ENCODE measurements at regions not wholly inside any gene's neighbourhood (a gene's known extent, or its start where the extent isn't known, plus 50 kb on each side); places are given as distances from the start of the nearest gene placed in this dataset.

- Histone ChIP-seq H3K27ac (ENCODE audit: low read depth, low read length) (no peak overlapping the region), H3K27me3 (ENCODE audit: control insufficient read depth, insufficient read depth, low read length) (no peaks in the 10 kb centered on the region), H3K36me3 (ENCODE audit: control insufficient read depth, insufficient read depth, low read length) (no peaks in the 10 kb centered on the region), H3K4me1 (ENCODE audit: control insufficient read depth, insufficient read depth, low read length) (peaks cover 2% of the 10 kb centered on the region), H3K9me3 (ENCODE audit: control insufficient read depth, insufficient read depth, low read length) (no peaks in the 10 kb centered on the region), H3K4me3 (ENCODE audit: low read depth, low read length) (no peak overlapping the region)
- DNase-seq (ENCODE audit: low read depth in 4 of 6, low spot score in 6 of 6): no peak
- no CpG with 5 or more reads among the region's 3 CpGs for WGBS (ENCODE audit: insufficient coverage)
Observed at GRCh38 chr12:25822281-25822680, 136.2 kb upstream of the RASSF8 start.

GRCh38 chr12:25824734-25825133 is 133.7 kb upstream of the RASSF8 start:
- no CpG with 5 or more reads among the region's 2 CpGs for WGBS (ENCODE audit: insufficient coverage)
- peak in 2 of 6 donors; percentile 30 to 51 for DNase-seq (ENCODE audit: low read depth in 4 of 6, low spot score in 6 of 6)
- peaks cover under 1% of the 10 kb centered on the region for H3K4me1 ChIP-seq (ENCODE audit: control insufficient read depth, insufficient read depth, low read length)
- no peaks in the 10 kb centered on the region for H3K9me3 ChIP-seq (ENCODE audit: control insufficient read depth, insufficient read depth, low read length)
- no peak overlapping the region for H3K4me3 ChIP-seq (ENCODE audit: low read depth, low read length)
- H3K36me3 ChIP-seq (ENCODE audit: control insufficient read depth, insufficient read depth, low read length): no peaks in the 10 kb centered on the region
- no peak overlapping the region for H3K27ac ChIP-seq (ENCODE audit: low read depth, low read length)
- no peaks in the 10 kb centered on the region for H3K27me3 ChIP-seq (ENCODE audit: control insufficient read depth, insufficient read depth, low read length)

GRCh38 chr12:25825446-25825845 is 133.0 kb upstream of the RASSF8 start:
- Histone ChIP-seq H3K36me3 (ENCODE audit: control insufficient read depth, insufficient read depth, low read length) (no peaks in the 10 kb centered on the region), H3K27me3 (ENCODE audit: control insufficient read depth, insufficient read depth, low read length) (no peaks in the 10 kb centered on the region), H3K9me3 (ENCODE audit: control insufficient read depth, insufficient read depth, low read length) (no peaks in the 10 kb centered on the region), H3K4me3 (ENCODE audit: low read depth, low read length) (no peak overlapping the region), H3K4me1 (ENCODE audit: control insufficient read depth, insufficient read depth, low read length) (no peaks in the 10 kb centered on the region), H3K27ac (ENCODE audit: low read depth, low read length) (no peak overlapping the region)
- 86% methylated on average over 3 of the region's 6 CpGs for WGBS (ENCODE audit: insufficient coverage)
- no peak for DNase-seq (ENCODE audit: low read depth in 4 of 6, low spot score in 6 of 6)

- WGBS (ENCODE audit: insufficient coverage): no CpG with 5 or more reads among the region's 1 CpG
Observed at GRCh38 chr12:25827141-25827540, 131.3 kb upstream of the RASSF8 start.

GRCh38 chr12:25827747-25828146 is 130.7 kb upstream of the RASSF8 start:
- Histone ChIP-seq H3K9me3 (ENCODE audit: control insufficient read depth, insufficient read depth, low read length) (no peaks in the 10 kb centered on the region), H3K36me3 (ENCODE audit: control insufficient read depth, insufficient read depth, low read length) (no peaks in the 10 kb centered on the region), H3K27ac (ENCODE audit: low read depth, low read length) (no peak overlapping the region), H3K27me3 (ENCODE audit: control insufficient read depth, insufficient read depth, low read length) (no peaks in the 10 kb centered on the region), H3K4me3 (ENCODE audit: low read depth, low read length) (no peak overlapping the region), H3K4me1 (ENCODE audit: control insufficient read depth, insufficient read depth, low read length) (no peaks in the 10 kb centered on the region)
- no CpG with 5 or more reads among the region's 3 CpGs for WGBS (ENCODE audit: insufficient coverage)
- DNase-seq (ENCODE audit: low read depth in 4 of 6, low spot score in 6 of 6): no peak

More at GRCh38 chr12:25827141-25827540, 131.3 kb upstream of the RASSF8 start:
- H3K36me3 ChIP-seq (ENCODE audit: control insufficient read depth, insufficient read depth, low read length): no peaks in the 10 kb centered on the region
- H3K4me3 ChIP-seq (ENCODE audit: low read depth, low read length): no peak overlapping the region
- H3K27me3 ChIP-seq (ENCODE audit: control insufficient read depth, insufficient read depth, low read length): no peaks in the 10 kb centered on the region
- no peak for DNase-seq (ENCODE audit: low read depth in 4 of 6, low spot score in 6 of 6)
- no peak overlapping the region for H3K27ac ChIP-seq (ENCODE audit: low read depth, low read length)
- no peaks in the 10 kb centered on the region for H3K9me3 ChIP-seq (ENCODE audit: control insufficient read depth, insufficient read depth, low read length)
- no peaks in the 10 kb centered on the region for H3K4me1 ChIP-seq (ENCODE audit: control insufficient read depth, insufficient read depth, low read length)

GRCh38 chr12:25828188-25828587 is 130.3 kb upstream of the RASSF8 start:
- Histone ChIP-seq H3K4me1 (ENCODE audit: control insufficient read depth, insufficient read depth, low read length) (no peaks in the 10 kb centered on the region), H3K4me3 (ENCODE audit: low read depth, low read length) (no peak overlapping the region), H3K36me3 (ENCODE audit: control insufficient read depth, insufficient read depth, low read length) (no peaks in the 10 kb centered on the region), H3K27ac (ENCODE audit: low read depth, low read length) (no peak overlapping the region), H3K27me3 (ENCODE audit: control insufficient read depth, insufficient read depth, low read length) (no peaks in the 10 kb centered on the region), H3K9me3 (ENCODE audit: control insufficient read depth, insufficient read depth, low read length) (no peaks in the 10 kb centered on the region)
- 72% methylated on average over 4 of the region's 4 CpGs for WGBS (ENCODE audit: insufficient coverage)
- no peak for DNase-seq (ENCODE audit: low read depth in 4 of 6, low spot score in 6 of 6)

GRCh38 chr12:25829192-25829591 is 129.3 kb upstream of the RASSF8 start:
- no CpG with 5 or more reads among the region's 3 CpGs for WGBS (ENCODE audit: insufficient coverage)
- H3K27me3 ChIP-seq (ENCODE audit: control insufficient read depth, insufficient read depth, low read length): no peaks in the 10 kb centered on the region
- H3K27ac ChIP-seq (ENCODE audit: low read depth, low read length): no peak overlapping the region
- no peaks in the 10 kb centered on the region for H3K9me3 ChIP-seq (ENCODE audit: control insufficient read depth, insufficient read depth, low read length)
- no peak overlapping the region for H3K4me3 ChIP-seq (ENCODE audit: low read depth, low read length)
- no peaks in the 10 kb centered on the region for H3K36me3 ChIP-seq (ENCODE audit: control insufficient read depth, insufficient read depth, low read length)
- DNase-seq (ENCODE audit: low read depth in 4 of 6, low spot score in 6 of 6): no peak
- no peaks in the 10 kb centered on the region for H3K4me1 ChIP-seq (ENCODE audit: control insufficient read depth, insufficient read depth, low read length)

GRCh38 chr12:25830456-25830855 is 128.0 kb upstream of the RASSF8 start:
- no CpG with 5 or more reads among the region's 7 CpGs for WGBS (ENCODE audit: insufficient coverage)
- H3K36me3 ChIP-seq (ENCODE audit: control insufficient read depth, insufficient read depth, low read length): no peaks in the 10 kb centered on the region
- H3K27ac ChIP-seq (ENCODE audit: low read depth, low read length): no peak overlapping the region
- DNase-seq (ENCODE audit: low read depth in 4 of 6, low spot score in 6 of 6): no peak
- no peaks in the 10 kb centered on the region for H3K4me1 ChIP-seq (ENCODE audit: control insufficient read depth, insufficient read depth, low read length)
- H3K4me3 ChIP-seq (ENCODE audit: low read depth, low read length): no peak overlapping the region
- H3K27me3 ChIP-seq (ENCODE audit: control insufficient read depth, insufficient read depth, low read length): no peaks in the 10 kb centered on the region
- no peaks in the 10 kb centered on the region for H3K9me3 ChIP-seq (ENCODE audit: control insufficient read depth, insufficient read depth, low read length)

GRCh38 chr12:25833657-25834056 is 124.8 kb upstream of the RASSF8 start:
- no CpG with 5 or more reads among the region's 2 CpGs for WGBS (ENCODE audit: insufficient coverage)
- H3K9me3 ChIP-seq (ENCODE audit: control insufficient read depth, insufficient read depth, low read length): no peaks in the 10 kb centered on the region

GRCh38 chr12:25835385-25835784 is 123.1 kb upstream of the RASSF8 start:
- Histone ChIP-seq H3K27me3 (ENCODE audit: control insufficient read depth, insufficient read depth, low read length) (no peaks in the 10 kb centered on the region), H3K27ac (ENCODE audit: low read depth, low read length) (no peak overlapping the region), H3K9me3 (ENCODE audit: control insufficient read depth, insufficient read depth, low read length) (no peaks in the 10 kb centered on the region), H3K4me1 (ENCODE audit: control insufficient read depth, insufficient read depth, low read length) (no peaks in the 10 kb centered on the region), H3K36me3 (ENCODE audit: control insufficient read depth, insufficient read depth, low read length) (no peaks in the 10 kb centered on the region), H3K4me3 (ENCODE audit: low read depth, low read length) (no peak overlapping the region)
- DNase-seq (ENCODE audit: low read depth in 4 of 6, low spot score in 6 of 6): no peak
- WGBS (ENCODE audit: insufficient coverage): no CpG with 5 or more reads among the region's 1 CpG

More at GRCh38 chr12:25833657-25834056, 124.8 kb upstream of the RASSF8 start:
- Histone ChIP-seq H3K27me3 (ENCODE audit: control insufficient read depth, insufficient read depth, low read length) (no peaks in the 10 kb centered on the region), H3K27ac (ENCODE audit: low read depth, low read length) (no peak overlapping the region), H3K4me3 (ENCODE audit: low read depth, low read length) (no peak overlapping the region), H3K36me3 (ENCODE audit: control insufficient read depth, insufficient read depth, low read length) (no peaks in the 10 kb centered on the region), H3K4me1 (ENCODE audit: control insufficient read depth, insufficient read depth, low read length) (no peaks in the 10 kb centered on the region)
- DNase-seq (ENCODE audit: low read depth in 4 of 6, low spot score in 6 of 6): no peak
